ENCODE measurements at regions not wholly inside any gene's neighbourhood (a gene's known extent, or its start where the extent isn't known, plus 50 kb on each side); places are given as distances from the start of the nearest gene placed in this dataset.

DNA sequence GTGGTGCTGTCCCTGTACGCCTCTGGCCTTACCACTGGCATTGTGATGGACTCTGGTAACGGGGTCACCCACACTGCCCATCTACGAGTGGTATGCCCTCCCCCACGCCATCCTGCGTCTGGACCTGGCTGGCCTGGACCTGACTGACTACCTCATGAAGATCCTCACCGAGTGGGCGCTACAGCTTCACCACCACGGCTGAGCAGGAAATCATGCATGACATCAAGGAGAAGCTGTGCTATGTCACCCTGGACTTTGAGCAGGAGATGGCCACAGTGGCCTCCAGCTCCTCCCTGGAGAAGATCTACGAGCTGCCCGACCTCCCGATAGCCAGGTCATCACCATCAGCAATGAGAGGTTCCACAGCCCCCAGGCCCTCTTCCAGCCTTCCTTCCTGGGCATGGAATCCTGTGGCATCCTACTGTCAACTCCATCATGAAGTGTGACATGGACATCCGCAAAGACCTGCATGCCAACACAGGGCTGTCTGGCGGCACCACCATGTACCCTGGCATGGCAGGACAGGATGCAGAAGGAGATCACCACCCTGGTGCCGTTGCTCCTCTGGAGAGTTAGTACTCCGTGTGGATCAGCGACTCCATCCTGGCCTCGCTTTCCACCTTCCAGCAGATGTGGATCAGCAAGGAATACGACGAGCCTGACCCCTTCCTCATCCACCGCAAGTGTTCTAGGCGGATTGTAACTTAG, 434.2 kb upstream of the RGMB start:
- TF ChIP-seq, protein P1, sequence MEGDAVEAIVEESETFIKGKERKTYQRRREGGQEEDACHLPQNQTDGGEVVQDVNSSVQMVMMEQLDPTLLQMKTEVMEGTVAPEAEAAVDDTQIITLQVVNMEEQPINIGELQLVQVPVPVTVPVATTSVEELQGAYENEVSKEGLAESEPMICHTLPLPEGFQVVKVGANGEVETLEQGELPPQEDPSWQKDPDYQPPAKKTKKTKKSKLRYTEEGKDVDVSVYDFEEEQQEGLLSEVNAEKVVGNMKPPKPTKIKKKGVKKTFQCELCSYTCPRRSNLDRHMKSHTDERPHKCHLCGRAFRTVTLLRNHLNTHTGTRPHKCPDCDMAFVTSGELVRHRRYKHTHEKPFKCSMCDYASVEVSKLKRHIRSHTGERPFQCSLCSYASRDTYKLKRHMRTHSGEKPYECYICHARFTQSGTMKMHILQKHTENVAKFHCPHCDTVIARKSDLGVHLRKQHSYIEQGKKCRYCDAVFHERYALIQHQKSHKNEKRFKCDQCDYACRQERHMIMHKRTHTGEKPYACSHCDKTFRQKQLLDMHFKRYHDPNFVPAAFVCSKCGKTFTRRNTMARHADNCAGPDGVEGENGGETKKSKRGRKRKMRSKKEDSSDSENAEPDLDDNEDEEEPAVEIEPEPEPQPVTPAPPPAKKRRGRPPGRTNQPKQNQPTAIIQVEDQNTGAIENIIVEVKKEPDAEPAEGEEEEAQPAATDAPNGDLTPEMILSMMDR (IDR thresholded peaks at IDR 0.05): no peak

DNA sequence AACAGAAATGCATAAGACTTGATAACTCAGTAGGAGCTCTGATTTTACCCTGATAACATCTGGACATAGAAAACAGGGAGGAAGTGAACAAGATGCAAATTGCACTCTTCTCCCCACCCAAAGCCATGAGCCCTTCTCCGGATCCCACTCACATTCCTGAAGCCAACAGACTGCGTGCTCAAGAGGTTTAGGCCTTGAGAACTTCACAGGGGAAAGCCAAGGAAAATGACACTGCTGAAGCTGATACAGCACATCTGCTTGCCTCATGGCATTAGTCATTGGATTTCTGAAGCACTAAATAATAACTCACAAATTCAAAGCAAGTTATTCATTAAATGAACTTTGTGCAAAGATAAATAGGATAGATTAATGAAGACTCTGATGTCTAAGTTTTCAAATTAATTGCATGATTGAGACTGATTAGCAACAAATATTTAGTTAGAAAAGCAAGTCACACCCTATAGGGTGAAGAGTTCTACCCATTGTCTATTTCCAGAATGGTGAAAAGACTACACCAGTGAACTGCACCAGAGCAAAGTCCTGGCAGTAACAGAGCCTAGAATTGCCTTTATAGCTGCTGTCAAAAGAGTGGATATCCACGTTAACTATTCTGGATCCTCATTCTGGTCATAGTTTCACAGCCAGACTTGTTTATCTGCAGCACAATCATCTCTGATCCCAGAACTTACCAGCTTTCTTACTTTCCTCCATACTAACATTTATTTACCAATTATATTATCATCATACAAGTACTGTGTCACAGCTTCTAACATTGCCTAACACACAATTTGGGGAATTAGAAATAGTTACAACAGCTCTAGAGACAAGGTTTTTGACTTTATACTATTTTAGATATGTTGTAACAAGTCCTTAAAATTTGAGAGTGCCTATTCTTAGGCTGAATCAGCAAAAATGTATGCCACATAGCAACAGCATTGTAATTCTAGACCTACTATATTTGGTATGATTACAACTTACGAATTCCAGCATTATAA, 432.1 kb upstream of the RGMB start:
- TF ChIP-seq, protein P1 (IDR thresholded peaks at IDR 0.05): no peak

DNA sequence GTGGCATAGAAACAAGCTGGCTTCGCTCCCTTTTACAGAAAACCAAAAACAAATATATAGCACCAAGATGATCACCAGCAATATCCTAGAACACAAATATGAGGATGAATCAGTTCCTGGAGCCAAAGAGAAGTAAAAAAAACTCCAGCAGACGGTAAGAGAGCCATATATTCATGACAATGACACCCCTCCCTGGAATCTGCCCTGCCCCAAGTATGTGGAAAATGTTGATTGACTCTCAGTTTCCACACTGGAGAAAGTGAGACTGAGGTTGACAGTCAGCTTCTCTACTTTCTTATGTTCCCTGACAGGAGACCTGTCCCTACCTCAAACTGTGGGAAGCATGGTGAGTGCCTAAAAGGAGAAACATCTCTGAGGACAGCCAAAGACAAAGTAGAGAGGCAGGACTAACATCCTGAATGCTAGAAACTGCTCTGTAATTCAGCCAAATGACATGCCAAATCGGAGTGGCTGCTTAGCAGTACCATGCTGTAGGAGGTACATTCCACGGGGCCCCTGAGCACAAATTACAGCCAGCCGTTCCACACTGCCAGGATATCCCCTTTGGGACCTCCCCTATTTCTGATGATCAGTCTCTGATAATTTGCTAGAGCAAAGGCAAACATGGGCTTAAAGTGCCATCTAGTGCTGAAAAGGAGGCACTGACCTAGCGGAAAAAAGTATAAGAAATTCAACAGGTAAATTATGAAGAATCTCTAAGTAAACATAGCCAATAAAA, 424.0 kb upstream of the RGMB start:
- TF ChIP-seq, protein P1 (IDR thresholded peaks at IDR 0.05): peak; percentile 68

DNA sequence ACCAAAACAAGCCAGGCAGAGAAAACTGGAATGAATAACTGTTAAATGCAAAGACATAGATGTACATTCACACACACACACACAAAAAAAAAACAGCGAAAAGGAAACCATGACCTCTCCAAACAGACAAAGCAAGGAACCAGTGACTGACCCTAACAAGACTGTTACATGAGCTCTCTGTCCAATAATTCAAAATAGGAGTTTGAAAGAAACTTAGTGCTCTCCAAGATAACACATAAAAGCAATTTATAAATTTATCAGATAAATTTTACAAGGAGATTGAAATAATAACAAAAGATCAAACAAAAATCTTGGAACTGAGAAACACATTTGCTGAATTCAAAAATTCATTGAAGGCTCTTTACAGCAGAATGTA, 423.5 kb upstream of the RGMB start:
- TF ChIP-seq, protein P1 (IDR thresholded peaks at IDR 0.05): 0 out of 2 replicates have a peak, but pooled peaks have one; percentile 5

DNA sequence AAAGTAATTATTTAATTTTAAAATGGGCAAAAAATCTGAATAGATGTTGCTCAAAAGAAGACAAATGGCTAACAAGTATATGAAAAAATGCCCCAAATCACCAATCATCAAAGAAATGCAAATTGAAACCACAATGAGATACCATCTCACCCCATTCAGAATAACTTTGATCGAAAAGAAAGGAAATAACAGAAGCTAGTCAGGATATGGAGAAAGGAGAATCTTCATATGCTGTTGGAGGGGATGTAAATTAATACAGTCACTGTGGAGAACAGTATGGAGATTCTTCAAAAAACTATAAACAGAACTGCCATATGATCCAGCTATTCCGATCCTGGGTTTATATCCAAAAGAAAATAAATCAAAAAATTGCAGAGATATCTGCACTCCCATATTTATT, 418.5 kb upstream of the RGMB start:
- TF ChIP-seq, protein P1 (IDR thresholded peaks at IDR 0.05): no peak

DNA sequence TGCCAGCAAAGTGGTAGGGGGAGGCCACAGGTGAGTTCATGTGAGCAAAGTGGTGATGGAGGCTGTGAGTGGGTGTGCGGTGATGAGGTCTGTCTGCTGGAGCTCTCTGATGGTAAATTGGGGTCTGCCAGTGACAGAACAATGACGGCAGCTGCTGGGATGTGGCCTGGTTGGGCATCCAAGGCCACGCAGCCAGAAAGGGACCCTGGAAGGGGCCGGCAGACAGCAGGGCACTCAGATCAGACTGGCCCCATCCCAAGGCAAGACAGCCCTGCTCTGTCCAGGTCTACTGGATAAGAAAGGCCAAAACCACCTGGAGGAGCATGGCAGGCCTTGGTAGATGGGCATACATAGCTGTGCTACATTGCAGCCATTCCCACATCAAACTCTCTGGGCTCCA, 412.9 kb upstream of the RGMB start:
- TF ChIP-seq, protein P1 (IDR thresholded peaks at IDR 0.05): no peak

DNA sequence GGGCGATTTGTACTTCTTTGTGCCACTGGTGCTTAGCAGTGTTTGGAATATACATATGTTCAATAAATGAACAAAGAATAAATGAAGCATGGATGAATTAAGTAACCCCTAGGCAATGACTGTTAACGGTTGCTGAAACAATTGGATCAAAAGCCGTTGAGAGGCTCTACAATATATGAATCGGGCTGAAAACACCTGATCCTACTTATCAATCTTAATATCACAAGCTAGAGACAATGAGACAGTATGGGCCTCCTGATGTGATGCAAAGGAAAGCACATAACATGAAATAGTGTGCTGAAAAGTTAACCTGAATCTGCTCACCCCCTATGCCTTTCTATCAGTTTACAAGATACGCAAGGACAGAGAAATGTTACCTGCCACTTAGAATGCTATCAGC, 410.3 kb upstream of the RGMB start:
- TF ChIP-seq, protein P1 (IDR thresholded peaks at IDR 0.05): no peak
